Cerebellar cortex (tissue), 1 donor: ENCODE measurements at regions not wholly inside any gene's neighbourhood (a gene's known extent, or its start where the extent isn't known, plus 50 kb on each side); places are given as distances from the start of the nearest gene placed in this dataset.
A peak's percentile ranks its signal among the peaks of the same experiment; 100 is the strongest.

Experiments
- DNase-seq: peaks from one replicate; pipeline ENCODE4 v3.0.0-alpha.2; 2015; ENCODE audit warnings: low spot score

- no peak for DNase-seq
These were observed 191.7 kb upstream of the TCF21 start for GRCh38 chr6:133697185-133697584.

GRCh38 chr6:133697666-133698065 lies 191.2 kb upstream of the TCF21 start:
- peak; percentile 98 for DNase-seq

GRCh38 chr6:133698272-133698671 lies 190.6 kb upstream of the TCF21 start:
- DNase-seq = no peak

- peak; percentile 42 for DNase-seq
These were observed 189.1 kb upstream of the TCF21 start for GRCh38 chr6:133699741-133700385.

GRCh38 chr6:133701633-133702331 lies 187.1 kb upstream of the TCF21 start:
- DNase-seq = no peak

- DNase-seq = no peak
These were observed 184.5 kb upstream of the TCF21 start for GRCh38 chr6:133704371-133704770.

- DNase-seq = no peak
These were observed 183.8 kb upstream of the TCF21 start for GRCh38 chr6:133705066-133705465.

GRCh38 chr6:133705731-133706130 lies 183.2 kb upstream of the TCF21 start:
- no peak for DNase-seq

GRCh38 chr6:133707456-133707855 lies 181.5 kb upstream of the TCF21 start:
- peak; percentile 98 for DNase-seq

GRCh38 chr6:133710826-133711225 lies 178.1 kb upstream of the TCF21 start:
- DNase-seq = no peak

GRCh38 chr6:133715270-133715669 lies 173.6 kb upstream of the TCF21 start:
- no peak for DNase-seq

GRCh38 chr6:133724726-133725125 lies 164.2 kb upstream of the TCF21 start:
- DNase-seq = no peak

GRCh38 chr6:133726188-133726587 lies 162.7 kb upstream of the TCF21 start:
- no peak for DNase-seq

- DNase-seq = no peak
These were observed 158.0 kb upstream of the TCF21 start for GRCh38 chr6:133730881-133731280.

GRCh38 chr6:133740218-133740617 lies 148.7 kb upstream of the TCF21 start:
- DNase-seq = no peak

GRCh38 chr6:133740816-133741215 lies 148.1 kb upstream of the TCF21 start:
- no peak for DNase-seq

GRCh38 chr6:133741375-133741861 lies 147.5 kb upstream of the TCF21 start:
- peak; percentile 86 for DNase-seq

GRCh38 chr6:133743621-133744020 lies 145.3 kb upstream of the TCF21 start:
- DNase-seq = peak; percentile 82

GRCh38 chr6:133746417-133746770 lies 142.5 kb upstream of the TCF21 start:
- no peak for DNase-seq

- DNase-seq = no peak
These were observed 140.3 kb upstream of the TCF21 start for GRCh38 chr6:133748628-133749027.

- DNase-seq = no peak
These were observed 139.5 kb upstream of the TCF21 start for GRCh38 chr6:133749427-133749826.

GRCh38 chr6:133752129-133752528 lies 136.8 kb upstream of the TCF21 start:
- DNase-seq = no peak

GRCh38 chr6:133753756-133754155 lies 135.2 kb upstream of the TCF21 start:
- no peak for DNase-seq

GRCh38 chr6:133754298-133754697 lies 134.6 kb upstream of the TCF21 start:
- no peak for DNase-seq
